ENCODE measurements at regions not wholly inside any gene's neighbourhood (a gene's known extent, or its start where the extent isn't known, plus 50 kb on each side); places are given as distances from the start of the nearest gene placed in this dataset.

- H3K9me3 ChIP-seq: no peaks in the 10 kb centered on the region
- H3K4me1 ChIP-seq: no peaks in the 10 kb centered on the region
- TF ChIP-seq, protein P1, sequence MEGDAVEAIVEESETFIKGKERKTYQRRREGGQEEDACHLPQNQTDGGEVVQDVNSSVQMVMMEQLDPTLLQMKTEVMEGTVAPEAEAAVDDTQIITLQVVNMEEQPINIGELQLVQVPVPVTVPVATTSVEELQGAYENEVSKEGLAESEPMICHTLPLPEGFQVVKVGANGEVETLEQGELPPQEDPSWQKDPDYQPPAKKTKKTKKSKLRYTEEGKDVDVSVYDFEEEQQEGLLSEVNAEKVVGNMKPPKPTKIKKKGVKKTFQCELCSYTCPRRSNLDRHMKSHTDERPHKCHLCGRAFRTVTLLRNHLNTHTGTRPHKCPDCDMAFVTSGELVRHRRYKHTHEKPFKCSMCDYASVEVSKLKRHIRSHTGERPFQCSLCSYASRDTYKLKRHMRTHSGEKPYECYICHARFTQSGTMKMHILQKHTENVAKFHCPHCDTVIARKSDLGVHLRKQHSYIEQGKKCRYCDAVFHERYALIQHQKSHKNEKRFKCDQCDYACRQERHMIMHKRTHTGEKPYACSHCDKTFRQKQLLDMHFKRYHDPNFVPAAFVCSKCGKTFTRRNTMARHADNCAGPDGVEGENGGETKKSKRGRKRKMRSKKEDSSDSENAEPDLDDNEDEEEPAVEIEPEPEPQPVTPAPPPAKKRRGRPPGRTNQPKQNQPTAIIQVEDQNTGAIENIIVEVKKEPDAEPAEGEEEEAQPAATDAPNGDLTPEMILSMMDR (IDR thresholded peaks at IDR 0.05): no peak
- H3K27ac ChIP-seq: no peak overlapping the region
- DNase-seq: no peak
- H3K27me3 ChIP-seq: no peaks in the 10 kb centered on the region
- H3K9ac ChIP-seq (ENCODE audit: low read depth in 2 of 2, low read length in 2 of 2): no peak overlapping the region
- no peaks in the 10 kb centered on the region for H3K36me3 ChIP-seq
- no peak overlapping the region for H3K4me3 ChIP-seq
- intact Hi-C loops (cut with DNase I): no loop called here
Observed at GRCh38 chr5:74231697-74232096, 408.8 kb downstream of the ENC1 start.

DNA sequence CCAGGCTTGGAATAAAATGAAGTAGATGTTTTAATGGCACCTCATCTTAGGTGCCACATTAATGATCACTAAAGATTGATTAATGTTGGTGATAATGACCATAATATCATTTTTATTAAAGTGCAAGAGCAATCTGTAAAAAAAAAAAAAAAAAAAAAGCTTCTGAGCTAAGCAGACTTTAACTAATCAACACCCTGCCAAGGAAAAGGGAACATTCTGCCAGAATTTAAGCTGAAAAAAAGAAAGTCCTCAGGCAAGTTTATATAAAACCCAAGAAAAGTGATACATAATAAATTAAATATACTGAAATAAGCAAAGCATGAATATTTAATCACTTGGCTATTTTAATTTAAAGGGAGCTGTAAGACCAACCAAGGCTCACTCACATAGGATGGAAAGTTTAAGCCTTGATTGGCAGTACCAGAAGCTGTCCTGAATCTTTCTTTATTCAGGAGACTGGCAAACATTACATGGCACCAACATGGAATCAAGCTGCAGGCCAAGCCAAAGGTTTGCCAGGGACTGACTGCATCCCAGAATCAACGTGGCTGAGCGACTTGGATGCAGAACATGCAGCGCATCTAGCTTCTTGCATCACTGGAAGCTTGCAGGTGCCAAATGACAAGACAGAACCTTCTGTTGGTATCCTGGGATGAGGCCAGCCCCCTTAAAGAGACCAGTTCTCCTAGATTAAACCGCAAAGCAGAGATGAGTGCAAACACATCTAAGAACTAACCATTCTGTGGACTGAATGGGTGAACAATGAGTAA, 413.6 kb downstream of the ENC1 start:
- Histone ChIP-seq H3K27me3 (no peaks in the 10 kb centered on the region), H3K9ac (ENCODE audit: low read depth in 2 of 2, low read length in 2 of 2) (no peak overlapping the region), H3K9me3 (no peaks in the 10 kb centered on the region), H3K4me1 (no peaks in the 10 kb centered on the region), H3K27ac (no peak overlapping the region), H3K4me3 (no peak overlapping the region), H3K36me3 (no peaks in the 10 kb centered on the region)
- TF ChIP-seq, protein P1 (IDR thresholded peaks at IDR 0.05): no peak
- no peak for DNase-seq
- intact Hi-C loops (cut with DNase I): no loop called here

DNA sequence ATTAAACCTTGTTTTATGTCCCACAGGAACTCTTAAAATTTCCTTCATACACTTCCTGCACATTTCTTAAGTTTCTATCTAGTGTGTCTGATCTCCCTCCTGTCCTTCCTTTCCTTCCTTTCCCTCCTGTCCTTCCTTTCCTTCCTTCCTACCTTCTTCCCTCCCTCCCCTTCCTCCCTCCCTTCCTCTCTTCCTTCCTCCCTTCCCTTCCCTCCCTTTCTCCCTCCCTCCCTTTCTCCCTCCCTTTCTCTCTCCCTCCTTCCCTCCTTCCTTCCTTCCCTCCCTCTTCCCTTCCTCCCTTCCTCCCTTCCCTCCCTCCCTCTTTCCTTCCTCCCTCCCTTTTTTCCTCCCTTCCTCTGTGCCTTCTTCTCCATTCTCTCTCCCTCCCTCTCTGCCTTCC, 414.9 kb downstream of the ENC1 start:
- no peaks in the 10 kb centered on the region for H3K9me3 ChIP-seq
- no peaks in the 10 kb centered on the region for H3K4me1 ChIP-seq
- no peak overlapping the region for H3K27ac ChIP-seq
- intact Hi-C loops (cut with DNase I): no loop called here
- TF ChIP-seq, protein P1 (IDR thresholded peaks at IDR 0.05): no peak
- H3K9ac ChIP-seq (ENCODE audit: low read depth in 2 of 2, low read length in 2 of 2): no peak overlapping the region
- no peaks in the 10 kb centered on the region for H3K27me3 ChIP-seq
- no peak for DNase-seq
- no peaks in the 10 kb centered on the region for H3K36me3 ChIP-seq
- H3K4me3 ChIP-seq: no peak overlapping the region

- Histone ChIP-seq H3K36me3 (no peaks in the 10 kb centered on the region), H3K9ac (ENCODE audit: low read depth in 2 of 2, low read length in 2 of 2) (no peak overlapping the region), H3K27ac (no peak overlapping the region), H3K9me3 (no peaks in the 10 kb centered on the region), H3K4me3 (no peak overlapping the region), H3K4me1 (no peaks in the 10 kb centered on the region), H3K27me3 (no peaks in the 10 kb centered on the region)
- TF ChIP-seq, protein P1 (IDR thresholded peaks at IDR 0.05): no peak
- no peak for DNase-seq
- intact Hi-C loops (cut with DNase I): no loop called here
Observed at GRCh38 chr5:74224331-74224730, 416.2 kb downstream of the ENC1 start.

GRCh38 chr5:74222806-74223205, 417.7 kb downstream of the ENC1 start:
- Histone ChIP-seq H3K27me3 (no peaks in the 10 kb centered on the region), H3K9ac (ENCODE audit: low read depth in 2 of 2, low read length in 2 of 2) (no peak overlapping the region), H3K4me1 (no peaks in the 10 kb centered on the region), H3K4me3 (no peak overlapping the region), H3K27ac (no peak overlapping the region), H3K36me3 (no peaks in the 10 kb centered on the region), H3K9me3 (no peaks in the 10 kb centered on the region)
- intact Hi-C loops (cut with DNase I): no loop called here
- TF ChIP-seq, protein P1 (IDR thresholded peaks at IDR 0.05): no peak
- DNase-seq: no peak

All from colonic mucosa (tissue), 4 donors.